Right lobe of liver (tissue), 6 donors: ENCODE measurements at regions not wholly inside any gene's neighbourhood (a gene's known extent, or its start where the extent isn't known, plus 50 kb on each side); places are given as distances from the start of the nearest gene placed in this dataset.

Experiments
- ATAC-seq, 4 donors: fragments of 200-7000 bp; cut with Tn5 transposase; one replicate each; pipeline ENCODE4 v1.9.1; 2020; ENCODE audit warnings: mild to moderate bottlenecking in 4 of 4, moderate library complexity in 4 of 4
- DNase-seq, 3 donors: peaks; one replicate each; pipeline ENCODE4 v3.0.0-alpha.2; 2020
- H3K27ac ChIP-seq, 3 donors: fragments of 200-600 bp; one replicate each; pipeline ENCODE4 v1.8.0; 2022
- H3K27me3 ChIP-seq, 2 donors: fragments of 200-600 bp; one replicate each; pipeline ENCODE4 v1.8.0; 2022
- H3K36me3 ChIP-seq, 4 donors: fragments of 200-600 bp; sonication (generic) in 1 of 4; one replicate each; pipeline versions ENCODE4 v1.5.1 to v1.8.0; 2017 to 2022; ENCODE audit warnings: control low read depth in 1 of 4
- H3K4me1 ChIP-seq, 4 donors: fragments of 200-600 bp; sonication (generic) in 1 of 4; one replicate each; pipeline versions ENCODE4 v1.5.1 to v1.8.0; 2017 to 2022; ENCODE audit warnings: control low read depth in 1 of 4
- H3K4me3 ChIP-seq, 3 donors: fragments of 200-600 bp; one replicate each; pipeline ENCODE4 v1.8.0; 2022
- H3K9me3 ChIP-seq, 4 donors: fragments of 200-600 bp; sonication (generic) in 1 of 4; one replicate each; pipeline versions ENCODE4 v1.5.1 to v1.8.0; 2017 to 2022; ENCODE audit warnings: control low read depth in 1 of 4
- POLR2A ChIP-seq: fragments of 450-650 bp; IDR thresholded peaks from one replicate; pipeline ENCODE4 v1.6.1; 2017; ENCODE audit warnings: antibody characterized with exemption, mild to moderate bottlenecking
- WGBS: methylation state at CpG from one replicate; pipeline ENCODE4 v1.1.6; 2018; ENCODE audit warnings: low coverage, low lambda C conversion rate; ENCODE audit not compliant: insufficient coverage; ENCODE audit errors: missing lambda C conversion rate; 5-methylcytosine and 5-hydroxymethylcytosine counted together
- intact Hi-C, 2 donors: fragments of 100-400 bp; cut with DNase I; formaldehyde crosslinking; loops; one replicate each; pipeline versions ENCODE4 v1.11.2 to v1.14.1; 2022
- TF ChIP-seq, protein P1 (sequence below), 4 donors: fragments of 200-600 bp in 3 of 4; fragments of 450-650 bp in 1 of 4; IDR thresholded peaks; one replicate each; pipeline versions ENCODE4 v1.5.1 to v1.8.0; 2016 to 2022; ENCODE audit warnings: antibody characterized with exemption in 4 of 4, mild to moderate bottlenecking in 2 of 4
- donor health status: DM: no; HTN: yes; CAD: no.
- donor health status: DM: no; HTN: no; CAD: no.
- donor health status: DM: no; HTN: no; CAD: no.
- donor health status: DM: no; HTN: yes; CAD: no.
- donor health status: DM: no; HTN: yes; CAD: no.

DNA sequence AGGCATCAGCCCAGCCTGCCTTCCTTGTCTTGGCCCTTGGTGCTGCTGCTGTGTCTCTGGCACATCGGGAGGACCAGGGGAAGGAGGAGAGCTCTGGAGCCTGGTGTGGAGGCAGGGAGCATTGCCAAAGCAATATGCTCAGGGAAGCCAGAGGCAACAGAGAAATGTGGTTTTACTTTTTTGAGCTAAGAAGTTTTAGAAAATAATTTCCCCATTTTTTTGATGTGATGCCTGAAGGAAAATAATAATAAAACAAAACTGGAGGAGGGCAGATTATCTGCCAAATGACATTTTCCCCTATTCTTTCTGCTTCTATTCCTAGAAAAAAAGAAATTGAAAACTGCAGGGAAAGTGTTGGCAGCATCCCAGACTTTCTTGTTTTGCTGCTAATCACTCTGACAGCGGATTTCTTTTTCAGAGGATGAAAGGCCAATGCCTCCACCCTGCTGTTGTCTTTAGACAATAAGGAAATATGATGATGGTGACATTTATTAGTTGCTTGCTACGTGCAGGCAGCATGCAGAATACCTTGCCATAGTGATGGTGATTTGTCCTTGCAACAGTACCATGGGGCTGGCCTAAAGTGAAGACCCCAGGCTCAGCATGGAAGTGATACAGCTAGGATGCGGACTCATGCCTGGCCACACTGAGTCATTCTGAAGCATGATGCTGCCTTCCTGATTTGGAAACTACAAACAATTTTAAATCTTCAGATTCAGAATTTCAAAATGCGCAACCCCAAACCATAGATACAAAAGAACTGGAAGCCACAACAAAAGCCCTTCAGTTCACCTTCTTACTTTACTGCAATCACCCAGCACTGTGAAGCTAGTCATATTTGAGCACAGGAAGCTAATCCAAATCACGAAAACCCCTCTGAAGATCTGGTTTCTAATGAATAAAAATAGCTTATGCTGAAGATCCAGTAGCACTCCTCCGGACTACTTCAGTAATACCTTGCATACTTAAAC is 260.2 kb upstream of the TMEM72 start:
- H3K27ac ChIP-seq, result no peak overlapping the region
- ATAC-seq (no peak), DNase-seq (no peak)
- WGBS, result 38% methylated on average over 7 of the region's 7 CpGs
- no peaks in the 10 kb centered on the region for H3K27me3 ChIP-seq
- H3K4me1 ChIP-seq, result no peaks in the 10 kb centered on the region
- no peaks in the 10 kb centered on the region for H3K9me3 ChIP-seq
- no peak for TF ChIP-seq POLR2A
- TF ChIP-seq, protein P1, sequence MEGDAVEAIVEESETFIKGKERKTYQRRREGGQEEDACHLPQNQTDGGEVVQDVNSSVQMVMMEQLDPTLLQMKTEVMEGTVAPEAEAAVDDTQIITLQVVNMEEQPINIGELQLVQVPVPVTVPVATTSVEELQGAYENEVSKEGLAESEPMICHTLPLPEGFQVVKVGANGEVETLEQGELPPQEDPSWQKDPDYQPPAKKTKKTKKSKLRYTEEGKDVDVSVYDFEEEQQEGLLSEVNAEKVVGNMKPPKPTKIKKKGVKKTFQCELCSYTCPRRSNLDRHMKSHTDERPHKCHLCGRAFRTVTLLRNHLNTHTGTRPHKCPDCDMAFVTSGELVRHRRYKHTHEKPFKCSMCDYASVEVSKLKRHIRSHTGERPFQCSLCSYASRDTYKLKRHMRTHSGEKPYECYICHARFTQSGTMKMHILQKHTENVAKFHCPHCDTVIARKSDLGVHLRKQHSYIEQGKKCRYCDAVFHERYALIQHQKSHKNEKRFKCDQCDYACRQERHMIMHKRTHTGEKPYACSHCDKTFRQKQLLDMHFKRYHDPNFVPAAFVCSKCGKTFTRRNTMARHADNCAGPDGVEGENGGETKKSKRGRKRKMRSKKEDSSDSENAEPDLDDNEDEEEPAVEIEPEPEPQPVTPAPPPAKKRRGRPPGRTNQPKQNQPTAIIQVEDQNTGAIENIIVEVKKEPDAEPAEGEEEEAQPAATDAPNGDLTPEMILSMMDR (IDR thresholded peaks at IDR 0.05), result no peak
- H3K36me3 ChIP-seq, result no peaks in the 10 kb centered on the region
- no peak overlapping the region for H3K4me3 ChIP-seq
- intact Hi-C loops, result no loop called here

- no peaks in the 10 kb centered on the region for H3K27me3 ChIP-seq
- H3K36me3 ChIP-seq, result no peaks in the 10 kb centered on the region
- H3K9me3 ChIP-seq, result no peaks in the 10 kb centered on the region
- H3K27ac ChIP-seq, result no peak overlapping the region
- intact Hi-C loops, result no loop called here
- DNase-seq (no peak), ATAC-seq (no peak)
- no peak for TF ChIP-seq POLR2A
- TF ChIP-seq, protein P1 (IDR thresholded peaks at IDR 0.05), result no peak
- 75% methylated on average over 2 of the region's 4 CpGs for WGBS
- no peak overlapping the region for H3K4me3 ChIP-seq
- no peaks in the 10 kb centered on the region for H3K4me1 ChIP-seq
Measured at GRCh38 chr10:44651834-44652233, 259.3 kb upstream of the TMEM72 start.

DNA sequence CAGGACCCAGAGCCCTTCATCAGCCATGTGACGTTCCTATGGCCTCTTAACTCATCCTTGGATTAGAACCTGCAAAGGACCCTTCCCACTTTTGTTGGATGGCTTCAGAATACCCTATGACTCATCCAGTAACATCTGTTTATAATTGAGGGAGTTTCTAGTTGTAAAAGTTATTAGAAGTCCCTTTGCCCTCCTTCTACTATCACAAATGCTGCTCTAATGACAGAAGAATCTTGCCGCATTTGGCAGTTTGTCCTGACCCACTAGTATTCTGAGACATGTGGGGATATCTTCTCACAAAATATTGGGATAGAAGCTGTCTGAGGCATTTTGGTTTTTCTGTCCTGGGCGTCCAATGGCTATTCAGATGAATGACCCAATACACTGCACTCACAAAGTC is 251.8 kb upstream of the TMEM72 start:
- ATAC-seq (no peak), DNase-seq (no peak)
- intact Hi-C loops, result no loop called here
- Histone ChIP-seq H3K4me3 (no peak overlapping the region), H3K36me3 (no peaks in the 10 kb centered on the region), H3K27me3 (no peaks in the 10 kb centered on the region), H3K4me1 (no peaks in the 10 kb centered on the region), H3K9me3 (no peaks in the 10 kb centered on the region), H3K27ac (no peak overlapping the region)
- TF ChIP-seq, protein P1 (IDR thresholded peaks at IDR 0.05), result no peak
- TF ChIP-seq POLR2A, result no peak
- WGBS, result 49% methylated on average over 3 of the region's 3 CpGs

- intact Hi-C loops, result no loop called here
- DNase-seq, result no peak
Measured at GRCh38 chr10:44660271-44660670, 250.9 kb upstream of the TMEM72 start.

More at GRCh38 chr10:44660271-44660670, 250.9 kb upstream of the TMEM72 start:
- Histone ChIP-seq H3K36me3 (no peaks in the 10 kb centered on the region), H3K27ac (no peak overlapping the region), H3K4me1 (no peaks in the 10 kb centered on the region), H3K27me3 (no peaks in the 10 kb centered on the region), H3K4me3 (no peak overlapping the region), H3K9me3 (no peaks in the 10 kb centered on the region)
- ATAC-seq, result no peak
- 62% methylated on average over 2 of the region's 2 CpGs for WGBS
- TF ChIP-seq, protein P1 (IDR thresholded peaks at IDR 0.05), result no peak
- no peak for TF ChIP-seq POLR2A
